Tibial nerve (tissue), 4 donors: ENCODE measurements at regions not wholly inside any gene's neighbourhood (a gene's known extent, or its start where the extent isn't known, plus 50 kb on each side); places are given as distances from the start of the nearest gene placed in this dataset.

ENCODE experiments used
- DNase-seq, 2 donors: peaks; one replicate each; pipeline ENCODE4 v3.0.0-alpha.2; 2019; ENCODE audit warnings: low spot score in 2 of 2
- H3K27ac ChIP-seq, 4 donors: fragments of 200-600 bp; sonication (generic) in 3 of 4; one replicate each; pipeline ENCODE4 v1.5.1; 2017 to 2019; ENCODE audit warnings: mild to moderate bottlenecking in 1 of 4
- H3K27me3 ChIP-seq, 2 donors: fragments of 200-600 bp; sonication (generic) in 1 of 2; one replicate each; pipeline versions ENCODE4 v1.5.1 to v1.6.0; 2017 to 2019
- H3K36me3 ChIP-seq, 3 donors: fragments of 200-600 bp; sonication (generic); one replicate each; pipeline ENCODE4 v1.5.1; 2018 to 2019
- H3K4me1 ChIP-seq, 4 donors: fragments of 200-600 bp; sonication (generic) in 3 of 4; one replicate each; pipeline ENCODE4 v1.5.1; 2017 to 2019
- H3K4me3 ChIP-seq, 4 donors: fragments of 200-600 bp; sonication (generic) in 3 of 4; one replicate each; pipeline ENCODE4 v1.5.1; 2017 to 2019; ENCODE audit warnings: mild to moderate bottlenecking in 1 of 4, moderate library complexity in 1 of 4
- H3K9me3 ChIP-seq, 4 donors: fragments of 200-600 bp; sonication (generic) in 3 of 4; one replicate each; pipeline ENCODE4 v1.5.1; 2017 to 2019
- EP300 ChIP-seq, 2 donors: sonication (generic); formaldehyde crosslinking; IDR thresholded peaks; one replicate each; pipeline ENCODE4 v1.6.1; 2017; ENCODE audit warnings: antibody characterized with exemption in 2 of 2, mild to moderate bottlenecking in 1 of 2
- POLR2A ChIP-seq, 2 donors: fragments of 450-650 bp; IDR thresholded peaks; one replicate each; pipeline ENCODE4 v1.6.1; 2017; ENCODE audit warnings: antibody characterized with exemption in 2 of 2, mild to moderate bottlenecking in 2 of 2, moderate library complexity in 2 of 2
- WGBS, 2 donors: methylation state at CpG; one replicate each; pipeline ENCODE4 v1.1.5; 2018; 5-methylcytosine and 5-hydroxymethylcytosine counted together
- TF ChIP-seq, protein P1 (sequence below), 5 experiments: fragments of 200-600 bp in 3 of 5; fragments of 450-650 bp in 2 of 5; sonication (generic) in 3 of 5; IDR thresholded peaks; one replicate each; pipeline ENCODE4 v1.5.1; 2016 to 2019; ENCODE audit warnings: antibody characterized with exemption in 5 of 5, mild to moderate bottlenecking in 3 of 5, moderate library complexity in 2 of 5

DNA sequence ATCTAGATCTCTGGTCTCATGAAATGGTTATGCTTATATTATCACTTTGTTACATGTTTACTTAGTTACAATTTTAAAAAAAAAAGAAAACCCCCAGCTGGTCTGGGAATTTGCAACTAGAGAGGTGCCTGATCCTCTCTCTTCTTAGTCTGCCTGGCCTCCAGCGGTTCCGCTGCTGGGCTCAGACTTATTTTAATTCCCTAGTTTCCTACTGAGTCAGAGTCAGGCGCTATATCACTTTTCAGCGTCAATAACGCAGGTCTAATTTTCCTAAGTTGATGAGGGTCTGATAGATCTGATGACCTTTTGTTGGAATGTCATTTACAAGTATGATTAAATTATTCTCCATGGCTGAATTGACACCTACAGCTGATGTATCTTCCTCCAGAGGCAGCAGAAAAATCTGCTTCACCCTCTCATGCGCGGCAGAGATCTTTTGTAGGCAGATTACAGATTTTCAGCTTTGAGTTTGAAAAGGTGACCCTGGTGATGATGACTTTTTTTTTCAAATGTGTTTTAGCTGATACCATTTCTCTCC lies 391.0 kb downstream of the CBLN4 start:
- H3K4me1 ChIP-seq, result no peaks in the 10 kb centered on the region
- peaks cover 0 to 6% (median 0%) of the 10 kb centered on the region in 4 donors for H3K9me3 ChIP-seq
- H3K36me3 ChIP-seq, result no peaks in the 10 kb centered on the region
- no peaks in the 10 kb centered on the region for H3K27me3 ChIP-seq
- no peak overlapping the region for H3K4me3 ChIP-seq
- DNase-seq, result no peak
- no peak for TF ChIP-seq EP300 (IDR thresholded peaks at IDR 0.05)
- TF ChIP-seq, protein P1, sequence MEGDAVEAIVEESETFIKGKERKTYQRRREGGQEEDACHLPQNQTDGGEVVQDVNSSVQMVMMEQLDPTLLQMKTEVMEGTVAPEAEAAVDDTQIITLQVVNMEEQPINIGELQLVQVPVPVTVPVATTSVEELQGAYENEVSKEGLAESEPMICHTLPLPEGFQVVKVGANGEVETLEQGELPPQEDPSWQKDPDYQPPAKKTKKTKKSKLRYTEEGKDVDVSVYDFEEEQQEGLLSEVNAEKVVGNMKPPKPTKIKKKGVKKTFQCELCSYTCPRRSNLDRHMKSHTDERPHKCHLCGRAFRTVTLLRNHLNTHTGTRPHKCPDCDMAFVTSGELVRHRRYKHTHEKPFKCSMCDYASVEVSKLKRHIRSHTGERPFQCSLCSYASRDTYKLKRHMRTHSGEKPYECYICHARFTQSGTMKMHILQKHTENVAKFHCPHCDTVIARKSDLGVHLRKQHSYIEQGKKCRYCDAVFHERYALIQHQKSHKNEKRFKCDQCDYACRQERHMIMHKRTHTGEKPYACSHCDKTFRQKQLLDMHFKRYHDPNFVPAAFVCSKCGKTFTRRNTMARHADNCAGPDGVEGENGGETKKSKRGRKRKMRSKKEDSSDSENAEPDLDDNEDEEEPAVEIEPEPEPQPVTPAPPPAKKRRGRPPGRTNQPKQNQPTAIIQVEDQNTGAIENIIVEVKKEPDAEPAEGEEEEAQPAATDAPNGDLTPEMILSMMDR (IDR thresholded peaks at IDR 0.05), result no peak
- H3K27ac ChIP-seq, result no peak overlapping the region
- WGBS, 2 donors, result 78 to 82% methylated on average over 7 of the region's 7 CpGs

DNA sequence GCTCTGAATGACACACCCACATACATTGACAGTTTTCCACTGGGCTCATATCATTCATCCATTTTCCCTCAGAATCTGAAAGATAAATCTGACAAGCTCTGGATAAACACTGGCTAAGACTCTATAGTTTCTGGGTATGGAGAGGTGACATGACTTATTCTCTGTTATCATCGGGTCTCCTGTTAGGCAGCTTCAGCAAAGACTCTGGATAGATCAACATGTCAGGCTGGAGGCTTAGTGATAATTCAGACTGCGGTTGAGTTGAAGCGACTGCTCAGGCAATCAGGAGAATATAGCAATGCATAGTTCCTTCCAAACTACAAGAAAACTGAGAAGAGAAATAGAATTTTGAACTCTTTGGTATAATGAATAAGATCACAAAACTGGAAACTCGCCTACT lies 394.6 kb downstream of the CBLN4 start:
- no peaks in the 10 kb centered on the region for H3K4me1 ChIP-seq
- TF ChIP-seq POLR2A (IDR thresholded peaks at IDR 0.05) (no peak), EP300 (IDR thresholded peaks at IDR 0.05) (no peak)
- TF ChIP-seq, protein P1 (IDR thresholded peaks at IDR 0.05), result no peak
- H3K4me3 ChIP-seq, result no peak overlapping the region
- WGBS, 2 donors, result 74 to 79% methylated on average over 4 of the region's 4 CpGs
- DNase-seq, result no peak
- H3K36me3 ChIP-seq, result no peaks in the 10 kb centered on the region
- no peaks in the 10 kb centered on the region for H3K27me3 ChIP-seq
- H3K9me3 ChIP-seq, result peaks cover 0 to 6% (median 0%) of the 10 kb centered on the region in 4 donors
- H3K27ac ChIP-seq, result no peak overlapping the region

DNA sequence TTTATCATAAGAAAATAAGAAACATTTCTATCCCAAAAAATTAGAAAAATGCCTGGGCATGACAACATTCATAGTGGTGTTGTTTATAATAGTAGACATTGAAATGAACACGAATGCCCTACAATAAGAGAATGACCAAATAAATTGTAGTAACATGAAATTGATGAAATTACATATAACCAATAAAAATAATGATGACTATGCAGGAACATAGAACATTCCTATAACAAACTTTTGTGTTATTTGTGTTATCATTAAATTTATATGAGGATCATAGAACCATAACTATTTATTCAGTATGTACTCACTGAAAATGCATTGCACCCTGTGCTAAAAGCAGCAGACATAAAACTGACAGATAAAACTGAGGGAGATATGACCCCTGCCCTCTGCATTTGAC lies 399.7 kb downstream of the CBLN4 start:
- 88 to 98% methylated on average over 1 of the region's 1 CpG for WGBS, 2 donors
- no peak for TF ChIP-seq EP300 (IDR thresholded peaks at IDR 0.05)
- no peak for TF ChIP-seq POLR2A (IDR thresholded peaks at IDR 0.05)
- TF ChIP-seq, protein P1 (IDR thresholded peaks at IDR 0.05), result no peak
- H3K27me3 ChIP-seq, result no peaks in the 10 kb centered on the region

DNA sequence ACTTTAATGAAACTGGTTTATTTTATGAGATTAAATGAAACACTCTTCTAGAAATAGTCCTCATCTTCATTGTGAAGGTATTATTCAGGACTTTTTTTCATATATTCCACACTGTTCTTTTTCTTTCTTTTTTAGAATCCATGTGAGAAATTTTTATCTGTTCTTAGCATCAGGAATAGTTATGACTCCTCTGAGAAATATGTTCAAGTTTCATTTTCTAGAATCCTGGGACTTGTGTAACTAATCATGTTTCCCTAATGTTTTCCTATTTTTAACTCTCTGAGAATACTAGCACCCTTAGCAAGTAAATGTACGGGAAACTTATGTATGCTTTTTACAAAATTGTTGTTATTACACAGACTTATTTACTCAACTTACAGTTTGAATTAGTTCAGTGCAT lies 407.8 kb downstream of the CBLN4 start:
- DNase-seq, result no peak
- Histone ChIP-seq H3K9me3 (no peaks in the 10 kb centered on the region), H3K36me3 (no peaks in the 10 kb centered on the region), H3K27ac (no peak overlapping the region), H3K4me3 (no peak overlapping the region), H3K27me3 (no peaks in the 10 kb centered on the region), H3K4me1 (peaks cover 0 to 6% (median 0%) of the 10 kb centered on the region in 4 donors)
- WGBS, 2 donors, result 71 to 74% methylated on average over 1 of the region's 1 CpG
- TF ChIP-seq POLR2A (IDR thresholded peaks at IDR 0.05) (no peak), EP300 (IDR thresholded peaks at IDR 0.05) (no peak)
- TF ChIP-seq, protein P1 (IDR thresholded peaks at IDR 0.05), result no peak

More for the DNA sequence above, 399.7 kb downstream of the CBLN4 start:
- Histone ChIP-seq H3K9me3 (no peaks in the 10 kb centered on the region), H3K27ac (no peak overlapping the region), H3K4me1 (no peaks in the 10 kb centered on the region), H3K36me3 (no peaks in the 10 kb centered on the region), H3K4me3 (no peak overlapping the region)
- DNase-seq, result no peak

DNA sequence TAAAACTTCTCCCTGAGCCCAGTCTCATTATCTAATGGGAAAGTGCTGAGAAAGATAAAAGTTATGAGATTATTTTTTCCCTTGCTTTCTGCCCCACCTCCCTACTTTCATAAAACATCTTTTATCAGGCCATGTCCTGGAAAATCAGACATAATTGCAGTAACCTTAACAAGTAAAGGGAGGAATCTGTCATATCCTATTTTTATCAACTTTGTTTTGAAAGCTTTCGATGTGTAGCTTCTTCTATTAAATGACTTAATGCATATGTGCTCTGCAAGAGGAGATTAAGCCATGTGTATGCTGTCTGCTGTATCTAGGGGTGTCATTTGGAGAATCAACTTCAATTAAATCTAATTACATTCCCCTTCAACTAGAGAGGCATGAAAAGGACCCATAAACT lies 408.9 kb downstream of the CBLN4 start:
- H3K4me1 ChIP-seq, result peaks cover 0 to 6% (median 0%) of the 10 kb centered on the region in 4 donors
- no peaks in the 10 kb centered on the region for H3K27me3 ChIP-seq
- no peak overlapping the region for H3K4me3 ChIP-seq
- H3K9me3 ChIP-seq, result no peaks in the 10 kb centered on the region
- no peak overlapping the region for H3K27ac ChIP-seq
- no peak for DNase-seq
- H3K36me3 ChIP-seq, result no peaks in the 10 kb centered on the region
- WGBS, 2 donors, result 61 to 71% methylated on average over 1 of the region's 1 CpG
- TF ChIP-seq POLR2A (IDR thresholded peaks at IDR 0.05), result no peak
- TF ChIP-seq, protein P1 (IDR thresholded peaks at IDR 0.05), result no peak
- TF ChIP-seq EP300 (IDR thresholded peaks at IDR 0.05), result no peak
